Astrocyte of the cerebellum (primary cell): ENCODE measurements at regions not wholly inside any gene's neighbourhood (a gene's known extent, or its start where the extent isn't known, plus 50 kb on each side); places are given as distances from the start of the nearest gene placed in this dataset.
"Not testable (repeated sequence)": the region's sequence is repeated elsewhere in the genome, so short reads cannot be mapped to it uniquely, and the experiment has no call there.

Experiments used
- DNase-seq: peaks from one replicate; pipeline ENCODE4 v3.0.0-alpha.2; 2011; ENCODE audit warnings: low read depth
- H3K4me3 ChIP-seq: 2 replicates; pipeline ENCODE4 v1.5.1; 2011; ENCODE audit warnings: mild to moderate bottlenecking, low read depth, low read length, moderate library complexity
- CTCF ChIP-seq: IDR thresholded peaks from 2 replicates; pipeline ENCODE4 v1.5.1; 2012; ENCODE audit warnings: low read length, low read depth, moderate library complexity, mild to moderate bottlenecking; ENCODE audit errors: missing control alignments
- in situ Hi-C: cut with HindIII; loops from 2 replicates; pipeline ENCODE4 v1.10.0; 2017; ENCODE audit warnings: low sequenced_read_pairs

DNA sequence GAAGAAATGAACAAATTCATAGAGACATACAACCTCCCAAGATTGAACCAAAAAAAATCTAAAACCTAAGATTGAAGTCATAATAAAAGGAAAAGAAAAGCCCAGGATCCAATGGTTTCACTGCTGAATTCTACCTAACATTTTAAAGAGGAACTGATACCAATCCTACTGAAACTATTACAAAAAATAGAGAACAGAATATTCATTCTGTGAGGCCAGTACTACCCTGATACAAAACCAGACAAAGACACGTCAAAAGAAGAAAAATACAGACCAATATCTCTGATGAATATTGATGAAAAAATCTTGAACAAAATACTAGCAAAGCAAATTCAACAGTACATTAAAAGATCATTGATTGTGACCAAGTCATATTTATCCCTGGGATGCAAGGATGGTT, 128.5 kb upstream of the STEAP1 start:
- no peak overlapping the region for H3K4me3 ChIP-seq
- in situ Hi-C loops = no loop called here
- DNase-seq = no peak
- TF ChIP-seq CTCF = no peak

DNA sequence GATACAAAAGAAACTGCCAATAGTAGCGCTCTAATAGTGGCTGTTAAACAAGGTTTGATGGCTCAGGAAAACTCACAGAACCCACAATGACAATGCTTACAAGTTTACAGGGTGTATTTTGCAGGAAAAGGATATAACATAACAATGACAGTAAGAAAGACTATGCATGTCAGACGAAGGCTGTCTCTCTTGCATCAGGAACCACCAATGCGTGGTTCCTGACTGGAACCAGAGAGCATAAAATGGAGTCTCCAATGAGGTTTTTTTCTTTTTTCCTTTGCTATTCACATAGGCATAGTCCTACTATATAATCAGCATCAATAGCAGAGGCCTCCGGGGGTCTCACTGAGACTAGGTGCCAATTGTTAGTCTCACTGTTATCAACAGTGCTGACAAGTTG, 120.4 kb upstream of the STEAP1 start:
- in situ Hi-C loops = no loop called here
- H3K4me3 ChIP-seq = no peak overlapping the region
- TF ChIP-seq CTCF = no peak
- no peak for DNase-seq

- no peak for DNase-seq
- H3K4me3 ChIP-seq = no peak overlapping the region
- in situ Hi-C loops = no loop called here
- no peak for TF ChIP-seq CTCF
Measured at GRCh38 chr7:90053094-90053493, 101.2 kb upstream of the STEAP1 start.

- in situ Hi-C loops = no loop called here
- TF ChIP-seq CTCF = no peak
- no peak for DNase-seq
- no peak overlapping the region for H3K4me3 ChIP-seq
Measured at GRCh38 chr7:90061077-90061476, 93.2 kb upstream of the STEAP1 start.

DNA sequence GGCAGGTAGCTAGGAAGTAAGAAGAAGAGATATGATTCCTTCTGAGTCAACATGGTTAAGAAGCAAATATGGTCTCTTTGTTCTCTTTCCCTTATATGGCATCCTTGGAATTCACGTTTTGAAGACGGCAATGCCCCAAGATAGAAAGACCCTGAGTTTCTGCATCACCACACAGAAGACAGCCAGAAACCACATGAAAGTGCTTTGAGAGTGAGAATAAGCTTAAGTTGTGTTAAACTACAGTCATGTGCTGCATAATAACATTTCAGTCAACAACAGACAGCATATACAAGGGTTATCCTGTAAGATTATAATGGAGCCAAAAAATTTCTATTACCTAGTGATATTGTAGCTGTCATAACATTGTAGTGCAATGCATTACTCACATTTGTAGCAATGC, 89.9 kb upstream of the STEAP1 start:
- in situ Hi-C loops = no loop called here
- DNase-seq = no peak
- TF ChIP-seq CTCF = no peak
- no peak overlapping the region for H3K4me3 ChIP-seq

GRCh38 chr7:90067171-90067570, 87.1 kb upstream of the STEAP1 start:
- no peak for TF ChIP-seq CTCF
- no peak for DNase-seq
- in situ Hi-C loops = no loop called here

DNA sequence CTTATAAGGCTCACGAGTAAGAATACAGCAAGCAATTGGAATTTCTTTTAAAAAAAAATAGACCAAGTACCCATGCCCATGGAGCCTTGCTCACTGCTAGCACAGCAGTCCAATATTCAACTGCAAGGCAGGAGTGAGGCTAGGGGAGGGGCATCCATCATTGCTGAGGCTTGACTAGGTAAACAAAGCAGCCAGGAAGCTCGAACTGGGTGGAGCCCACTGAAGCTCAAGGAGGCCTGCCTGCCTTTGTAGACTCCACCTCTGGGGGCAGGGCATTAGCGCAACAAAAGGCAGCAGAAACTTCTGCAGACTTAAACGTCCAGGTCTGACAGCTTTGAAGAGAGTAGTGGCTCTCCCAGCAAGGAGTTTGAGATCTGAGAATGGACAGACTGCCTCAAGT, 84.0 kb upstream of the STEAP1 start:
- in situ Hi-C loops, DNase-seq: not testable (repeated sequence)

More at GRCh38 chr7:90067171-90067570, 87.1 kb upstream of the STEAP1 start:
- no peak overlapping the region for H3K4me3 ChIP-seq

More for the DNA sequence above, 84.0 kb upstream of the STEAP1 start:
- H3K4me3 ChIP-seq = not testable (repeated sequence)
